Fibroblast of villous mesenchyme (primary cell): ENCODE measurements at regions not wholly inside any gene's neighbourhood (a gene's known extent, or its start where the extent isn't known, plus 50 kb on each side); places are given as distances from the start of the nearest gene placed in this dataset.
"Not testable (repeated sequence)": the region's sequence is repeated elsewhere in the genome, so short reads cannot be mapped to it uniquely, and the experiment has no call there.

Experiments
- DNase-seq: peaks from one replicate; pipeline ENCODE4 v3.0.0-alpha.2; 2010; ENCODE audit warnings: low read depth
- H3K4me3 ChIP-seq: 2 replicates; pipeline ENCODE4 v1.5.1; 2011; ENCODE audit warnings: low read depth, mild to moderate bottlenecking, low read length
- TF ChIP-seq, protein P1 (sequence below): IDR thresholded peaks from 2 replicates; pipeline ENCODE4 v1.5.1; 2012; ENCODE audit warnings: low read depth, mild to moderate bottlenecking, low read length; ENCODE audit not compliant: insufficient read depth

- no peak for DNase-seq
- TF ChIP-seq, protein P1, sequence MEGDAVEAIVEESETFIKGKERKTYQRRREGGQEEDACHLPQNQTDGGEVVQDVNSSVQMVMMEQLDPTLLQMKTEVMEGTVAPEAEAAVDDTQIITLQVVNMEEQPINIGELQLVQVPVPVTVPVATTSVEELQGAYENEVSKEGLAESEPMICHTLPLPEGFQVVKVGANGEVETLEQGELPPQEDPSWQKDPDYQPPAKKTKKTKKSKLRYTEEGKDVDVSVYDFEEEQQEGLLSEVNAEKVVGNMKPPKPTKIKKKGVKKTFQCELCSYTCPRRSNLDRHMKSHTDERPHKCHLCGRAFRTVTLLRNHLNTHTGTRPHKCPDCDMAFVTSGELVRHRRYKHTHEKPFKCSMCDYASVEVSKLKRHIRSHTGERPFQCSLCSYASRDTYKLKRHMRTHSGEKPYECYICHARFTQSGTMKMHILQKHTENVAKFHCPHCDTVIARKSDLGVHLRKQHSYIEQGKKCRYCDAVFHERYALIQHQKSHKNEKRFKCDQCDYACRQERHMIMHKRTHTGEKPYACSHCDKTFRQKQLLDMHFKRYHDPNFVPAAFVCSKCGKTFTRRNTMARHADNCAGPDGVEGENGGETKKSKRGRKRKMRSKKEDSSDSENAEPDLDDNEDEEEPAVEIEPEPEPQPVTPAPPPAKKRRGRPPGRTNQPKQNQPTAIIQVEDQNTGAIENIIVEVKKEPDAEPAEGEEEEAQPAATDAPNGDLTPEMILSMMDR: no peak
- H3K4me3 ChIP-seq: no peak overlapping the region
These were observed 70.1 kb upstream of the TAB2 start for GRCh38 chr6:149247385-149247763.

DNA sequence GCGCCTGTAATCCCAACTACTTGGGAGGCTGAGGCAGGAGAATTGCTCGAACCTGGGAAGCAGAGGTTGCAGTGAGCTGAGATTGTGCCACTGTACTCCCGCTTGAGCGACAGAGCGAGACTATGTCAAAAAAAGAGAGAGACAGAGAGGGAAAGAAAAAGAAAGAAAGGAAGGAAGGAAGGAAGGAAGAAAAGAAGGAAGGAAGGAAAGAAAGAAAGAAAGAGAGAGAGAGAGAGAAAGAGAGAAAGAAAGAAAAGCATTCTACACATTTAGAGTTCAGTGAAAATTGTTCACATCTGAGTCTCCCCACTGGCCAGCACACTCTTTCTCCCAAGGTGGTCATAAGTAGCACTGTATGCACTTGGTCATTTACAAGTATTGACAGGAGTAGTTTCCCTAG lies 69.2 kb upstream of the TAB2 start:
- not testable (repeated sequence) for DNase-seq, H3K4me3 ChIP-seq

DNA sequence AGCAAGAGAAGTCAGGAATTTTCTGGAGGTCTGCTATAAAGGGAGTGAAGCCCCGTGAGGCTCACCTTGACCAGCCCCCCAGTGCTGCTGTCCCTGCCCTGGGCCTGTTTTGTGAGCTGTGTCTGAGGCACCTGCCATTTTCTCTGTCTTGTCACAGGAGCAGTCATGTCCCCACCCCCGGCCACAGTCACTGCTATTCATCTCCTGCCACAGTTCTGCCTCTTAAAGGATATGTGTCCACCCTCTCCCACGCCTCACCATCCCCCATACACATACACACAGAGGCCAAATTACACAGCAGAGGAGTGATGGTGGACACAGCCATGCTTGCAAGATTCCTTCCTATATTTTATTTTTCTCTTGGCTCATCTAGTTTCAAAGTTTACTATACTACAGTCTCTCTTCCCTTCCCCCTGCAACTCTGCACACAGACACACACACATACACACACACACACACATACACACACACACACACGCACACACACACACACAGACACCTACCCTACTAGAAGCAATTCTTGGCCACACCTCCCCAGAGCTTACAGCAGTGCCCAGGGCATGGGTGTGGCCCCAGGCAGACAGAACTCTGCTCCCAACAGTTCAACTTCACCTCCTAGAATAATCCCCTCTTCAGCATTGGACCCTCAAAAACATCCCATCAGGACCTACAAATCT lies 68.7 kb upstream of the TAB2 start:
- DNase-seq: no peak
- no peak overlapping the region for H3K4me3 ChIP-seq
- TF ChIP-seq, protein P1: no peak

GRCh38 chr6:149249370-149250357 lies 67.8 kb upstream of the TAB2 start:
- TF ChIP-seq, protein P1: no peak
- no peak overlapping the region for H3K4me3 ChIP-seq
- DNase-seq: no peak

GRCh38 chr6:149250951-149251350 lies 66.6 kb upstream of the TAB2 start:
- TF ChIP-seq, protein P1: no peak
- no peak for DNase-seq
- H3K4me3 ChIP-seq: no peak overlapping the region

DNA sequence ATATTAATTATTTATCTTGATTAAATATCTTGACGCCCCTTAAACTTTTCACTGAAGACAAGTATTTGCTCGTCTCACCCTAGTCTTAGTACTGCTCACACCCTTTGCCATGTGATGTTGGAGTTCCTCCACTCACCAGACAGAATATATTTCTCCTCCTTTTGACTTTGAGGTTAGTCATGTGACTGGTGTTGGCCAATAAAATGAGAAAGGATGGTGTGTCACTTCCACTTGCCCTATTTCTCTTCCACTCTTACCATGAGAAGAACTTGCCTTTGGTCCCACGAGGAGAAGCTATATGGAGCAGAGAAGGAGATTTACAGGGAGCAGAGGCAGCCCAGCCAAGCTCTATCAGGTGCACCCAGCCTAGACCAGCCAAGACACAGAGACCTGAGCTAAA lies 64.9 kb upstream of the TAB2 start:
- DNase-seq: no peak
- TF ChIP-seq, protein P1: no peak
- no peak overlapping the region for H3K4me3 ChIP-seq

GRCh38 chr6:149254253-149254652 lies 63.3 kb upstream of the TAB2 start:
- TF ChIP-seq, protein P1: no peak
- no peak for DNase-seq

More at GRCh38 chr6:149254253-149254652, 63.3 kb upstream of the TAB2 start:
- no peak overlapping the region for H3K4me3 ChIP-seq
